ENCODE measurements at regions not wholly inside any gene's neighbourhood (a gene's known extent, or its start where the extent isn't known, plus 50 kb on each side); places are given as distances from the start of the nearest gene placed in this dataset.

GRCh38 chr12:13486794-13487193 is 290.3 kb downstream of the EMP1 start:
- TF ChIP-seq CTCF (IDR thresholded peaks at IDR 0.05; ENCODE audit: poor library complexity), result no peak
- no peak for TF ChIP-seq EZH2 (IDR thresholded peaks at IDR 0.05; ENCODE audit: borderline replicate concordance)
- no peak for TF ChIP-seq EZH2phosphoT487 (IDR thresholded peaks at IDR 0.05; ENCODE audit: low read depth, severe bottlenecking, unreplicated experiment)
